ENCODE measurements at regions not wholly inside any gene's neighbourhood (a gene's known extent, or its start where the extent isn't known, plus 50 kb on each side); places are given as distances from the start of the nearest gene placed in this dataset.

DNA sequence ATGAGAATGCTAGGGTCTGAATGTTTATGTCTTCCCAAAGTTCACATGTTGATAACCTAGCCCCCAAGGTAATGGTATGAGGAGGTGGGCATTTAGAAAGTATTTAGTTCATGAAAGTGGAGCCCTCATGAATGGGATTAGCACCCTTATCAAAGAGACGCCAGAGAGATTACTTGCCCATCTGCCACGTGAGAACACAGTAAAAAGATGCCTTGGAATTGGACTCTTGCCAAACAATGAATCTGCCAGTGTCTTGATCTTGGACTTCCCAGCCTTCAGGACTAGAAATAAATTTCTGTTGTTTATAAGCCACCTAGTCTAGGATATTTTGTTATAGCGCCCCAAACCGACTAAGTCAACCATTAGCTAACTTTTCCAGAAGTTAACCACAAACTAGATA lies 92.0 kb upstream of the SLC38A4 start:
- in situ Hi-C loops (cut with HindIII; ENCODE audit: low pct_unique_long_range_greater_than_20kb, low sequenced_read_pairs), result no loop called here
- no peak for DNase-seq (ENCODE audit: low read depth in 1 of 2, low spot score in 1 of 2)
- no peak for TF ChIP-seq JUND (IDR thresholded peaks at IDR 0.05; ENCODE audit: low read depth)

DNA sequence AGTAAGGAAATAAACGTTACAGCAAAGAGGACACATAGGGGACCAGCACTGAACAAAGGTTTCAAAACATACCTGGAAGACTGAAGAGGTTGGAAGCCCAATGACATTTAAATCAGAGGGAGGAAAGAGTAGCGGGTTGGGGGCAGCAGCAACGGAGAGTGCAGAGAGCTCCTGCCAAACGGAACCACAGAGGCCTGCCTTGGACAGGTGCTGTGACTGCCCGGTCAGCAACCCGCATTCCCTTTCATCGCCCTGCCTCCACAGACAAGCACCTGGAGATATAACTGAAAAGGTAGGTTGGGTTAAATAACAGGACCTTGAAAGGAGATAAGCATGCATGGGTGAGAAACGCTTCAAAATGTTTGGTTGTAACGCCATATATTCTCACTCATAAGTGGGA lies 92.8 kb upstream of the SLC38A4 start:
- DNase-seq (ENCODE audit: low read depth in 1 of 2, low spot score in 1 of 2), result no peak
- in situ Hi-C loops (cut with HindIII; ENCODE audit: low pct_unique_long_range_greater_than_20kb, low sequenced_read_pairs), result no loop called here

DNA sequence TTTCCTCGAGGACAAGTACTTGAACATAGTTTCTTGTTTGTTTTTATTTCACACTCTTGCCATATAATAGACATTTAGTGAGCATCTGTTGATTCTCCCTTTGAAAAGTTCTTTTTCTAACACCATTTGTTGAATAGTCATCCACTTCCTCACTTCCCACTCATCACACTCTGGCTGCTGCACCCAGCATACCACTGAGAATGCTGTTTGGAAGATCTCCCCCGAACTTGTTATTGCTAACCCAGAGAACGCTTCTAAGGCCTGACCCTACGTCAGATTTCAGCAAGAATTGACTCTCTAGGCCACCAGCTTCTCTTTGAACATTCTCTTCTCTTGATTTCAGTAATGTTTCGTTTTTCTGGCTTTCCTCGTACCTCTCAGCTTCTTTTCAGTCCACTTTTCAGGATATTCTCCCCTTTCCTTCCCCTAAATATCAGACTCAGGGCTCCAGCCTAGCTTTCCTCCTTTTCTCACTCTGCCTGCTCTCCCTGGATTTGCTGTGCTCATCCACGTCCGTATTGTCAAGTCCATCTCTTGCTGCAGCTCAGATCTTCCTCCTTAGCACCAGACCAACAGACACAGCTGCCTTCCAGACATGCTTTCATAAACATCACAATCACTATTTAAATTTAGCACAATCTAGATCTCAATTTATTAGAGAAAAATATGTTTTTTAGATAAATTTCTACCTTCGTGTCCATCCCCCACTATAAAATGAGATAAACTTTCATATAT lies 94.0 kb upstream of the SLC38A4 start:
- in situ Hi-C loops (cut with HindIII; ENCODE audit: low pct_unique_long_range_greater_than_20kb, low sequenced_read_pairs), result no loop called here
- no peak for TF ChIP-seq JUND (IDR thresholded peaks at IDR 0.05; ENCODE audit: low read depth)
- no peak for DNase-seq (ENCODE audit: low read depth in 1 of 2, low spot score in 1 of 2)

More for the DNA sequence above, 92.8 kb upstream of the SLC38A4 start:
- no peak for TF ChIP-seq JUND (IDR thresholded peaks at IDR 0.05; ENCODE audit: low read depth)

DNA sequence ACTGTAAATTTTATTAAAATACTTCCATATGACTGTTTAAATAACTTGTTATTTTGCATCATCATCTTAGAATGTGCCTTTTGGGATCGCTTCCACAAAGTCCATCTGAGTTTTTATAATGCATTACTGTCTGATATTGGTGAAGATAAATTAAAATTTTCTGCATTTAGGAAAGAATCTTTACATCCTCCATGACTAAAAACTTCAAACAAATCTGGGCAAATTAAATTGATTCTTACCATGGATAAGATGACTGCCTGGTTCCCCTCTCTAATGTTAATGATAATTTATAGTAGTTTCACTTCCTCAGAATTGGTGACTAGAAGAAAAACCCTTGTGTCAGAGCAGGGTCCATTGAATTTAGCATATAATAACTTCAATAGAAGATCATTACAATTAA lies 94.7 kb upstream of the SLC38A4 start:
- in situ Hi-C loops (cut with HindIII; ENCODE audit: low pct_unique_long_range_greater_than_20kb, low sequenced_read_pairs), result no loop called here
- no peak for TF ChIP-seq JUND (IDR thresholded peaks at IDR 0.05; ENCODE audit: low read depth)
- DNase-seq (ENCODE audit: low read depth in 1 of 2, low spot score in 1 of 2), result no peak

DNA sequence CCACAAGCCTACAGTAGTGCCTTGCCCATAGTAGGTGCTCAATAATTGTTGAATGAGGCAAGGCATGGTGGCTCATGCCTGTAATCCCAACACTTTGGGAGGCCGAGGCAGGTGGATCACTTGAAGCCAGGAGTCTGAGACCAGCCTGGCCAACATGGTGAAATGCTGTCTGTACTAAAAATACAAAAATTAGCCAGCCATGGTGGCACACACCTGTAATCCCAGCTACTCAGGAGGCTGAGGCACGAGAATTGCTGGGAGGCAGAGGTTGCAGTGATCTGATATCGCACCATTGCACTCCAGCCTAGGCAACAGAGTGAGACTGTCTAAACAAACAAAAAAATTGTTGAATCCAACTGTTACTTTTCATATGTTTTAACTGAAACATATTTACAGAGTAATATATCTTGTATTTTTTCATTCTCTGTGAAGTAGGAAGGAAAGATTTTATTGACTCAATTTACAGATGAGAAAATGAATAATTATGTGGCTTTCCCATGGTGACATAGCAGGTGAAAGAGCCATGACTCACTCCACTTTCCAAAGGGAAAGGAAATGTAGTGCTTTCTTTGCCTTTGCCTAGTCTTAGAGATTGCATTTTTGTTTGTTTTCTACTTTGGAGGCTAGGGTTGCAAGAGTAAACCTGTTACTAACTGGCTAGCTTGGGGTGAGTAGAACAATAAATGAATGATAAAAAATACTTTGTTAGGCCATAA lies 95.4 kb upstream of the SLC38A4 start:
- in situ Hi-C loops (cut with HindIII; ENCODE audit: low pct_unique_long_range_greater_than_20kb, low sequenced_read_pairs), result no loop called here
- no peak for DNase-seq (ENCODE audit: low read depth in 1 of 2, low spot score in 1 of 2)
- TF ChIP-seq JUND (IDR thresholded peaks at IDR 0.05; ENCODE audit: low read depth), result no peak

DNA sequence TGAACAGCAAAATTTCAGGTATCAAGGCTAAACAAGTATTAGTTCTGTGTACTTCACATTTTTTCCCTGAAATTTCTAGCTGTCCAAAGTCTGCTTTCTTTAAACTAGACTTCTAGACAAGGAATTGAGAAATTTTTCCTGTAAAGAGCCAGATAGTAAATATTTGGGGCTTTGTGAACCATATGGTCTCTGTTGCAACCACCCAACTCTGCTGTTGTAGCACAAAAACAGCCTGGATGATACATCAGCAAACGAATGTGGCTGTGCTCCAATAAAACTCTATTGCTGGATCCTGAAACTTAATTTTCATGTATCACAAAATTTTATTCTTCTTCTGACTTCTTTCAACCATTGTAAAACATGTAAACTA lies 96.0 kb upstream of the SLC38A4 start:
- in situ Hi-C loops (cut with HindIII; ENCODE audit: low pct_unique_long_range_greater_than_20kb, low sequenced_read_pairs), result no loop called here
- no peak for DNase-seq (ENCODE audit: low read depth in 1 of 2, low spot score in 1 of 2)
- no peak for TF ChIP-seq JUND (IDR thresholded peaks at IDR 0.05; ENCODE audit: low read depth)

DNA sequence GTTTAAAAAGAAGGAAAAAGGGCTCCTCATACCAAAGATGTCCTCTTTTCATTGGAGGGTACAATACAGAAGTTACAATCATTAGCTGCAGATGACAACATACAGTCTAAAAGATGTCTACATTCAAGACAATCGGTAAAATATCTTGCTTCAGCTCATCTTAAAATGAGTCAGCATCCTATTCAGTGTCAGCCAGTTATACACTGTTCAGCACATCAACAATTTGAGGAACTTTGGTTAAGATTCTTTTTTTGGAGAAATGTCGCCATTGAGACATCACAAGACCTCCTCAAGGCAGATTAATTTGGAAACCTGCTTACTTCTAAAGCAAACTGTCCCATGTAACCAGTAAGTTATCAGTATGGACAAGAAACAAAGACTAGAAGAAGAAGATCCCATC lies 100.7 kb upstream of the SLC38A4 start:
- TF ChIP-seq JUND (IDR thresholded peaks at IDR 0.05; ENCODE audit: low read depth), result no peak
- DNase-seq (ENCODE audit: low read depth in 1 of 2, low spot score in 1 of 2), result no peak
- in situ Hi-C loops (cut with HindIII; ENCODE audit: low pct_unique_long_range_greater_than_20kb, low sequenced_read_pairs), result no loop called here

DNA sequence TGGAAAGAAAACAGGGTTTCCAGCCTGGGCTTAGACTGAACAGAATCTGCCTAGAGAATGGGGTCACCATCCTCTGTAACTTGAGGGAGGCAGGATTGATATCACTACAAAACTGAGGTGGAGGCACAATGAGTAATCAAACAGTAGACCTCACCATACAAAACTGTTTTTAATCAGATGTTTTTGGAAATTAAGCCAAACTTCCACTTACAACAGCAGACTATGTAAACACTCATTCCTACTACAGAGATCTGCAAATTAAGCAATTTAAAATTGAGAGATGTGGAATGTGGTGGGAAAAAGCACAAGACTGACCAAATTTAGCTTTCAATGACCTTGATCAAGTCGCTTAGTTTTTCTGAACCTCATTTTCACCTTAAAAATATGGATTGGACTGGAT lies 104.3 kb upstream of the SLC38A4 start:
- in situ Hi-C loops (cut with HindIII; ENCODE audit: low pct_unique_long_range_greater_than_20kb, low sequenced_read_pairs), result no loop called here
- no peak for TF ChIP-seq JUND (IDR thresholded peaks at IDR 0.05; ENCODE audit: low read depth)
- no peak for DNase-seq (ENCODE audit: low read depth in 1 of 2, low spot score in 1 of 2)

DNA sequence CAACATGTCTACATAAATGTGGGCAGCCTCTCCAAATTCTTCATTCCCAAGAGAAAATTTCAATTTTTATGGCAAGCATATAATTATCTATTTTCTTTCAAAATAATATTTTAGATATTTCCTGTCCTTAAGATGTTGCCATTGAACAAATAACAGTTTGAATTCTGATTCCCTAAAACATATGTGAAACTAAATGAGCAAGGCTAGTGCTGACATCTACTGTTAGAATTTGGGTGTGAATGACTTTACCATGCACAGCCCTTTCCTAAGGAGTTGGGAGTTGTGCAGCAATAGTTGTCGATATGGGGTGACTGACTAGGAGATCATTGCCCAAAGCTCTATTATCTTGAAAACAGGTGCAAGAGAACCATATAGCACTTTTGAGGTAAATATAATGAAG lies 108.2 kb upstream of the SLC38A4 start:
- DNase-seq (ENCODE audit: low read depth in 1 of 2, low spot score in 1 of 2), result peak; percentile 46 to 83
- TF ChIP-seq JUND (IDR thresholded peaks at IDR 0.05; ENCODE audit: low read depth), result no peak
- in situ Hi-C loops (cut with HindIII; ENCODE audit: low pct_unique_long_range_greater_than_20kb, low sequenced_read_pairs), result no loop called here

DNA sequence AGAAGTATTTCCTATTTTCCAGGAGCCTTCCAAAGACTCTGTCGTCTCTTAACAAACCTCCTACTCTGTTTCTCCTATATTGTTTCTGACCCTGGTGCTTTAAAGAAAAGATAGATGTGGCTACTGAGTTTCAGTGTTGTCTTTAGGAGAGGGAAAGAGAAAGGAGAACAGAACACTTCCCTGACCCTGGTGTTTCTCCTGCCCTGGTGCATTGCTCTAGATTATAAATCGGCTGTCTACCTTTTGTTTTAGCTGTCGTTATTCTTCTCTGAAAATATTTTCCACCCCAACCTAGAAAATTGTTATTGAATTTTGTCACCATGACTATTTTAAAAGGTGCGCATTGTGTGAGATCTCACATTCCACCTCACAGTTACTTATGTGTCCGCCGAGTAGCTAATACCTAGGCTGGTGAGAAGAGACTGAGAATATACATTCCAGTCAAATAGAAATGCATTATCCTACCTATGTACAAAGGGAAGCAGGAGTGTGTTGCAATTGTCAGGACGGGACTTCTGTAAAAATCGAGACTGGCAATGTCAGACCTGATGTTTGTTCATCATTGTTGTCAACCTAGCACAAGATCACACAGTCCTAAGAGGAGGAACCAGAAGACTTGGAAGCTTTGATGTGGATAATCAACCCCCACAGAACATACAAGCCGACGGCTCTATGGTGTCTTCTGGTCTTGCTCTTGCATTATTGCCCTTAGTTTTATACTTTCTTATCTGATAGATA lies 108.7 kb upstream of the SLC38A4 start:
- TF ChIP-seq JUND (IDR thresholded peaks at IDR 0.05; ENCODE audit: low read depth), result no peak
- in situ Hi-C loops (cut with HindIII; ENCODE audit: low pct_unique_long_range_greater_than_20kb, low sequenced_read_pairs), result no loop called here
- DNase-seq (ENCODE audit: low read depth in 1 of 2, low spot score in 1 of 2), result peak in 1 of 2 experiments; percentile 16

DNA sequence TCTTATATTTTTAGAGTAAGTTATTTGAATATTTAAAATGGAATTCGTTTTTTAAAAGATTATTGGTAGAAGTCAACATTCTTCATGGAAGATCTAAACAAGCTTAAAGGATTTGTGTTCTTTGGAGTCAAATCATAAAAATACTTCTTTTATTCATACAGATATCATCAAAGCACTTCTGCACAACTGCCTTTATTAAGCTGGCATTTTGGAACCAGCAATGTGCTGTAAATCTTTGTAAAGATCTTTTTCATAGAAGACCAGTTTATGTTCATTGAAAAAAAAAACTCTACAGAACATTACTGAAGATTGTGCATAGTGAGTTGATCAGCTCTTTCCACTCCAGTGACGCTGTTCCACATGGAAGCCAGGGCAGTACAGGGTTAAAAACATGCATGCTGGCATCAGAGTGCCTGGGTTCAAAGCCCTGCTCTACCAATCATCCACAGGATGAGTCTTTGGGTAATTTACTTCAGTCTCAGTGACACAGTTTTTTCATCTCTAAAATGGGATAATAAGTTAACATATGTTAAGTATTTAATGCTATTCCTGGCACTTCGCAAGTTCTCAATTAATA lies 109.6 kb upstream of the SLC38A4 start:
- TF ChIP-seq JUND (IDR thresholded peaks at IDR 0.05; ENCODE audit: low read depth), result no peak
- in situ Hi-C loops (cut with HindIII; ENCODE audit: low pct_unique_long_range_greater_than_20kb, low sequenced_read_pairs), result no loop called here
- DNase-seq (ENCODE audit: low read depth in 1 of 2, low spot score in 1 of 2), result no peak

DNA sequence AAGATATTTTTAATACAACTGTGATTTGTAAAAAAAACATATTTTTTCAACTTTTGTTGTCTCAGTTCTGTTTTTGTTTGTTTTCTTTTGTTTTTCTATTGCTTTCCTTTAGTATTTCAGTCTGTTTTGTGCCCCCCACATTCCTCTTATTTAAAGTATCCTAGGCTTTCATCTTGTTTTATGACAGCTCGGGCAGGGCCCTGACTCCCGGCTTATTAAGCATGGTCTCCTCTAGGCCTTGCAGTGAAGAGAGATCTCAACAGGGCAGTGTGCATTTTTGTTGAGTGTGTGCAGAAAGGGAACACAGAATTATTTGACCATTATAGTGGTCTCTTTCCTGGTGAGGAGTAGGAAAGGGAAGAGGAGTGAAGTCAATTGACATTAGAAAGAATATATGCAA lies 110.2 kb upstream of the SLC38A4 start:
- in situ Hi-C loops (cut with HindIII; ENCODE audit: low pct_unique_long_range_greater_than_20kb, low sequenced_read_pairs), result no loop called here
- TF ChIP-seq JUND (IDR thresholded peaks at IDR 0.05; ENCODE audit: low read depth), result no peak
- DNase-seq (ENCODE audit: low read depth in 1 of 2, low spot score in 1 of 2), result no peak

Data from T47D (cell line).